ENCODE measurements at regions not wholly inside any gene's neighbourhood (a gene's known extent, or its start where the extent isn't known, plus 50 kb on each side); places are given as distances from the start of the nearest gene placed in this dataset.

- H3K27ac Mint-ChIP-seq (ENCODE audit: unreplicated experiment): no peak overlapping the region
- H3K4me3 Mint-ChIP-seq (ENCODE audit: unreplicated experiment): no peak overlapping the region
- no peaks in the 10 kb centered on the region for H3K4me1 Mint-ChIP-seq (ENCODE audit: unreplicated experiment)
- no peak for TF ChIP-seq CTCF (IDR thresholded peaks at IDR 0.05; ENCODE audit: unreplicated experiment)
- DNase-seq (ENCODE audit: low spot score): no peak
- H3K9me3 Mint-ChIP-seq (ENCODE audit: unreplicated experiment): no peaks in the 10 kb centered on the region
- H3K36me3 Mint-ChIP-seq (ENCODE audit: low read depth, unreplicated experiment): no peaks in the 10 kb centered on the region
- H3K27me3 Mint-ChIP-seq (ENCODE audit: unreplicated experiment): peaks cover 2% of the 10 kb centered on the region
Observed at GRCh38 chr4:38254825-38255224, 294.6 kb downstream of the PTTG2 start.

- H3K4me1 Mint-ChIP-seq (ENCODE audit: unreplicated experiment): no peaks in the 10 kb centered on the region
Observed at GRCh38 chr4:38255572-38255971, 295.4 kb downstream of the PTTG2 start.

GRCh38 chr4:38266616-38267015 is 306.4 kb downstream of the PTTG2 start:
- no peaks in the 10 kb centered on the region for H3K9me3 Mint-ChIP-seq (ENCODE audit: unreplicated experiment)
- no peaks in the 10 kb centered on the region for H3K4me1 Mint-ChIP-seq (ENCODE audit: unreplicated experiment)
- H3K27ac Mint-ChIP-seq (ENCODE audit: unreplicated experiment): no peak overlapping the region
- H3K36me3 Mint-ChIP-seq (ENCODE audit: low read depth, unreplicated experiment): no peaks in the 10 kb centered on the region
- H3K4me3 Mint-ChIP-seq (ENCODE audit: unreplicated experiment): no peak overlapping the region
- peaks cover 8% of the 10 kb centered on the region for H3K27me3 Mint-ChIP-seq (ENCODE audit: unreplicated experiment)
- TF ChIP-seq CTCF (IDR thresholded peaks at IDR 0.05; ENCODE audit: unreplicated experiment): no peak
- DNase-seq (ENCODE audit: low spot score): no peak

More at GRCh38 chr4:38255572-38255971, 295.4 kb downstream of the PTTG2 start:
- DNase-seq (ENCODE audit: low spot score): no peak
- H3K9me3 Mint-ChIP-seq (ENCODE audit: unreplicated experiment): no peaks in the 10 kb centered on the region
- no peak for TF ChIP-seq CTCF (IDR thresholded peaks at IDR 0.05; ENCODE audit: unreplicated experiment)
- H3K27ac Mint-ChIP-seq (ENCODE audit: unreplicated experiment): no peak overlapping the region
- no peaks in the 10 kb centered on the region for H3K36me3 Mint-ChIP-seq (ENCODE audit: low read depth, unreplicated experiment)
- peaks cover 2% of the 10 kb centered on the region for H3K27me3 Mint-ChIP-seq (ENCODE audit: unreplicated experiment)
- H3K4me3 Mint-ChIP-seq (ENCODE audit: unreplicated experiment): no peak overlapping the region

GRCh38 chr4:38268108-38268820 is 308.1 kb downstream of the PTTG2 start:
- Mint-ChIP-seq H3K36me3 (ENCODE audit: low read depth, unreplicated experiment) (no peaks in the 10 kb centered on the region), H3K27me3 (ENCODE audit: unreplicated experiment) (peaks cover 6% of the 10 kb centered on the region), H3K9me3 (ENCODE audit: unreplicated experiment) (no peaks in the 10 kb centered on the region), H3K4me1 (ENCODE audit: unreplicated experiment) (no peaks in the 10 kb centered on the region), H3K27ac (ENCODE audit: unreplicated experiment) (no peak overlapping the region), H3K4me3 (ENCODE audit: unreplicated experiment) (no peak overlapping the region)
- no peak for TF ChIP-seq CTCF (IDR thresholded peaks at IDR 0.05; ENCODE audit: unreplicated experiment)
- no peak for DNase-seq (ENCODE audit: low spot score)

- TF ChIP-seq CTCF (IDR thresholded peaks at IDR 0.05; ENCODE audit: unreplicated experiment): no peak
- Mint-ChIP-seq H3K27me3 (ENCODE audit: unreplicated experiment) (peaks cover 5% of the 10 kb centered on the region), H3K36me3 (ENCODE audit: low read depth, unreplicated experiment) (no peaks in the 10 kb centered on the region), H3K4me1 (ENCODE audit: unreplicated experiment) (no peaks in the 10 kb centered on the region), H3K4me3 (ENCODE audit: unreplicated experiment) (no peak overlapping the region), H3K27ac (ENCODE audit: unreplicated experiment) (no peak overlapping the region), H3K9me3 (ENCODE audit: unreplicated experiment) (no peaks in the 10 kb centered on the region)
- no peak for DNase-seq (ENCODE audit: low spot score)
Observed at GRCh38 chr4:38268837-38269236, 308.6 kb downstream of the PTTG2 start.
